GM12891 (cell line): ENCODE measurements at regions not wholly inside any gene's neighbourhood (a gene's known extent, or its start where the extent isn't known, plus 50 kb on each side); places are given as distances from the start of the nearest gene placed in this dataset.

Experiments used
- POLR2A ChIP-seq: IDR thresholded peaks from 2 replicates; pipeline ENCODE4 v1.6.1; 2011; ENCODE audit warnings: low read depth, low read length, control low read depth
- POLR2AphosphoS5 ChIP-seq: IDR thresholded peaks from 2 replicates; pipeline ENCODE4 v1.6.1; 2011; ENCODE audit warnings: low read depth, low read length, control low read depth
- TAF1 ChIP-seq: IDR thresholded peaks from 2 replicates; pipeline ENCODE4 v1.6.1; 2011; ENCODE audit warnings: low read depth, low read length, control low read depth

DNA sequence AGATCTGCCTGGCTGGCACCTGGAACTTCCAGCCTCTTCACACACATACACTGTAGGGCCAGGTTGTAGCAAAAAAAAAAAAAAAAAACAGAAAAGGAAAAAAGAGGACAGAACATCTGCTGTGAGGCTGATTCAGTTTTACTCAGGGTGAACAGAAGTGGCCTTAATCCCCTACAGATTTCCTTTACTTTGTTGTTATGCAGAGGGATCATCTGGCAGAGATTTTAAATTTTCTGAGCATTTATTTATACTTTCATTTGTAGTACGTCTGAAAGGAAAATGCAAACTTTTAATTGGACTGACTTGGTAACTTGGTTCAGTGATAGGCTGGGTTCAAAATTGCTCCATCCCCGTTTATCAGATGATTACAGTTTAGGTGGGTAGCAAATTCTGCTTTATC is 50.8 kb upstream of the PRICKLE1 start:
- TF ChIP-seq POLR2A = no peak
- no peak for TF ChIP-seq POLR2AphosphoS5
- TF ChIP-seq TAF1 = no peak
